T-helper 1 cell (primary cell): ENCODE measurements at regions not wholly inside any gene's neighbourhood (a gene's known extent, or its start where the extent isn't known, plus 50 kb on each side); places are given as distances from the start of the nearest gene placed in this dataset.

Source experiments
- DNase-seq, 5 donors: peaks; one replicate each; pipeline ENCODE4 v3.0.0-alpha.2; 2012 to 2020

- DNase-seq: no peak
These were observed 183.4 kb upstream of the POU3F2 start for GRCh38 chr6:98650941-98651340.

GRCh38 chr6:98653179-98653578 is 181.2 kb upstream of the POU3F2 start:
- DNase-seq: no peak

GRCh38 chr6:98657764-98658163 is 176.6 kb upstream of the POU3F2 start:
- DNase-seq: no peak

GRCh38 chr6:98669371-98669770 is 165.0 kb upstream of the POU3F2 start:
- no peak for DNase-seq

- DNase-seq: no peak
These were observed 164.2 kb upstream of the POU3F2 start for GRCh38 chr6:98670045-98670746.

- DNase-seq: no peak
These were observed 161.5 kb upstream of the POU3F2 start for GRCh38 chr6:98672681-98673475.

GRCh38 chr6:98678481-98678880 is 155.9 kb upstream of the POU3F2 start:
- no peak for DNase-seq

- DNase-seq: no peak
These were observed 148.3 kb upstream of the POU3F2 start for GRCh38 chr6:98686008-98686601.

GRCh38 chr6:98687752-98688151 is 146.6 kb upstream of the POU3F2 start:
- no peak for DNase-seq

- DNase-seq: no peak
These were observed 139.1 kb upstream of the POU3F2 start for GRCh38 chr6:98695091-98695801.

- DNase-seq: no peak
These were observed 123.0 kb upstream of the POU3F2 start for GRCh38 chr6:98711380-98711779.

GRCh38 chr6:98716341-98716740 is 118.0 kb upstream of the POU3F2 start:
- no peak for DNase-seq

GRCh38 chr6:98717322-98717877 is 117.0 kb upstream of the POU3F2 start:
- no peak for DNase-seq

- no peak for DNase-seq
These were observed 116.4 kb upstream of the POU3F2 start for GRCh38 chr6:98717988-98718387.

- no peak for DNase-seq
These were observed 109.8 kb upstream of the POU3F2 start for GRCh38 chr6:98724537-98724936.

GRCh38 chr6:98747273-98747672 is 87.1 kb upstream of the POU3F2 start:
- DNase-seq: no peak

GRCh38 chr6:98747960-98748359 is 86.4 kb upstream of the POU3F2 start:
- no peak for DNase-seq

- no peak for DNase-seq
These were observed 74.9 kb upstream of the POU3F2 start for GRCh38 chr6:98759459-98759858.

GRCh38 chr6:98764373-98764911 is 69.9 kb upstream of the POU3F2 start:
- no peak for DNase-seq

- peak in 1 of 5 donors; percentile 5 for DNase-seq
These were observed 64.8 kb upstream of the POU3F2 start for GRCh38 chr6:98769546-98769945.

GRCh38 chr6:98775205-98775604 is 59.2 kb upstream of the POU3F2 start:
- no peak for DNase-seq

GRCh38 chr6:98777762-98778161 is 56.6 kb upstream of the POU3F2 start:
- DNase-seq: peak in 1 of 5 donors; percentile 15

GRCh38 chr6:98779618-98780017 is 54.8 kb upstream of the POU3F2 start:
- DNase-seq: no peak
